Spinal cord (tissue), 9 donors: ENCODE measurements at regions not wholly inside any gene's neighbourhood (a gene's known extent, or its start where the extent isn't known, plus 50 kb on each side); places are given as distances from the start of the nearest gene placed in this dataset.
A peak's percentile ranks its signal among the peaks of the same experiment; 100 is the strongest.

Source experiments
- DNase-seq, 6 donors: peaks; one replicate each; pipeline versions ENCODE4 v3.0.0 to v3.0.0-alpha.2; 2013 to 2015; ENCODE audit warnings: low spot score in 6 of 6, low read depth in 4 of 6
- H3K27ac ChIP-seq: one replicate; pipeline ENCODE4 v1.5.1; 2013; ENCODE audit warnings: low read depth, low read length, control low read depth
- H3K27me3 ChIP-seq: one replicate; pipeline ENCODE4 v1.6.1; 2013; ENCODE audit warnings: low read length; ENCODE audit not compliant: control insufficient read depth, insufficient read depth
- H3K36me3 ChIP-seq: one replicate; pipeline ENCODE4 v1.6.1; 2013; ENCODE audit warnings: low read length; ENCODE audit not compliant: control insufficient read depth, insufficient read depth
- H3K4me1 ChIP-seq: one replicate; pipeline ENCODE4 v1.6.1; 2013; ENCODE audit warnings: low read length; ENCODE audit not compliant: control insufficient read depth, insufficient read depth
- H3K4me3 ChIP-seq: one replicate; pipeline ENCODE4 v1.5.1; 2013; ENCODE audit warnings: low read depth, low read length, control low read depth
- H3K9me3 ChIP-seq: one replicate; pipeline ENCODE4 v1.6.1; 2013; ENCODE audit warnings: low read length; ENCODE audit not compliant: control insufficient read depth, insufficient read depth
- WGBS: methylation state at CpG from one replicate; pipeline ENCODE4 v1.1.5; 2013; ENCODE audit warnings: missing lambda C conversion rate; ENCODE audit not compliant: insufficient coverage; 5-methylcytosine and 5-hydroxymethylcytosine counted together
- donor health status: healthy.

GRCh38 chr14:34368115-34368970, 93.7 kb downstream of the SPTSSA start:
- no peak overlapping the region for H3K27ac ChIP-seq
- H3K4me3 ChIP-seq, result no peak overlapping the region
- H3K9me3 ChIP-seq, result no peaks in the 10 kb centered on the region
- WGBS, result 87% methylated on average over 2 of the region's 8 CpGs
- H3K4me1 ChIP-seq, result no peaks in the 10 kb centered on the region
- H3K36me3 ChIP-seq, result no peaks in the 10 kb centered on the region
- H3K27me3 ChIP-seq, result no peaks in the 10 kb centered on the region
- DNase-seq, result no peak

GRCh38 chr14:34365309-34365915, 96.6 kb downstream of the SPTSSA start:
- WGBS, result no CpG with 5 or more reads among the region's 5 CpGs
- H3K4me3 ChIP-seq, result no peak overlapping the region
- H3K4me1 ChIP-seq, result no peaks in the 10 kb centered on the region
- peak in 2 of 6 donors; percentile 12 to 14 for DNase-seq
- H3K36me3 ChIP-seq, result no peaks in the 10 kb centered on the region
- H3K27me3 ChIP-seq, result no peaks in the 10 kb centered on the region
- no peaks in the 10 kb centered on the region for H3K9me3 ChIP-seq
- H3K27ac ChIP-seq, result no peak overlapping the region

GRCh38 chr14:34364201-34364600, 97.8 kb downstream of the SPTSSA start:
- DNase-seq, result no peak
- no peaks in the 10 kb centered on the region for H3K27me3 ChIP-seq
- H3K4me3 ChIP-seq, result no peak overlapping the region
- no peaks in the 10 kb centered on the region for H3K36me3 ChIP-seq
- no CpG with 5 or more reads among the region's 6 CpGs for WGBS
- H3K9me3 ChIP-seq, result no peaks in the 10 kb centered on the region
- H3K4me1 ChIP-seq, result no peaks in the 10 kb centered on the region
- no peak overlapping the region for H3K27ac ChIP-seq

- Histone ChIP-seq H3K4me1 (no peaks in the 10 kb centered on the region), H3K36me3 (no peaks in the 10 kb centered on the region), H3K4me3 (no peak overlapping the region), H3K9me3 (no peaks in the 10 kb centered on the region), H3K27ac (no peak overlapping the region), H3K27me3 (no peaks in the 10 kb centered on the region)
- 71% methylated on average over 4 of the region's 6 CpGs for WGBS
- DNase-seq, result no peak
Measured at GRCh38 chr14:34363733-34364134, 98.3 kb downstream of the SPTSSA start.

- Histone ChIP-seq H3K27ac (no peak overlapping the region), H3K9me3 (no peaks in the 10 kb centered on the region), H3K36me3 (no peaks in the 10 kb centered on the region), H3K4me1 (no peaks in the 10 kb centered on the region), H3K27me3 (no peaks in the 10 kb centered on the region), H3K4me3 (no peak overlapping the region)
- whole genome bisulfite sequencing, result 82% methylated on average over 2 of the region's 3 CpGs
- no peak for DNase-seq
Measured at GRCh38 chr14:34362641-34363251, 99.3 kb downstream of the SPTSSA start.

- DNase-seq, result no peak
- H3K4me1 ChIP-seq, result no peaks in the 10 kb centered on the region
- no peaks in the 10 kb centered on the region for H3K9me3 ChIP-seq
- H3K27me3 ChIP-seq, result no peaks in the 10 kb centered on the region
- no peak overlapping the region for H3K27ac ChIP-seq
- 100% methylated on average over 1 of the region's 2 CpGs for WGBS
- no peaks in the 10 kb centered on the region for H3K36me3 ChIP-seq
- H3K4me3 ChIP-seq, result no peak overlapping the region
Measured at GRCh38 chr14:34361504-34362011, 100.5 kb downstream of the SPTSSA start.

- WGBS, result 0% methylated on average over 1 of the region's 6 CpGs
- Histone ChIP-seq H3K36me3 (no peaks in the 10 kb centered on the region), H3K4me1 (no peaks in the 10 kb centered on the region), H3K27ac (no peak overlapping the region), H3K4me3 (no peak overlapping the region), H3K27me3 (no peaks in the 10 kb centered on the region), H3K9me3 (no peaks in the 10 kb centered on the region)
- no peak for DNase-seq
Measured at GRCh38 chr14:34359420-34360117, 102.5 kb downstream of the SPTSSA start.

- DNase-seq, result no peak
- Histone ChIP-seq H3K27me3 (no peaks in the 10 kb centered on the region), H3K9me3 (no peaks in the 10 kb centered on the region), H3K4me1 (no peaks in the 10 kb centered on the region), H3K27ac (no peak overlapping the region), H3K4me3 (no peak overlapping the region), H3K36me3 (no peaks in the 10 kb centered on the region)
- 78% methylated on average over 1 of the region's 4 CpGs for WGBS
Measured at GRCh38 chr14:34356264-34356654, 105.8 kb downstream of the SPTSSA start.

GRCh38 chr14:34355584-34356263, 106.3 kb downstream of the SPTSSA start:
- Histone ChIP-seq H3K27ac (no peak overlapping the region), H3K4me3 (no peak overlapping the region), H3K4me1 (no peaks in the 10 kb centered on the region), H3K9me3 (no peaks in the 10 kb centered on the region), H3K27me3 (no peaks in the 10 kb centered on the region), H3K36me3 (no peaks in the 10 kb centered on the region)
- WGBS, result 40% methylated on average over 1 of the region's 2 CpGs
- peak in 3 of 6 donors; percentile 20 to 88 (median 63) for DNase-seq
